RWPE1 (cell line): ENCODE measurements at regions not wholly inside any gene's neighbourhood (a gene's known extent, or its start where the extent isn't known, plus 50 kb on each side); places are given as distances from the start of the nearest gene placed in this dataset.

Experiments used
- CTCF ChIA-PET: fragments of 350-600 bp; sonication (Branson Sonifier 250); formaldehyde crosslinking; extraction: SDS; loops from one replicate; lab custom pipeline; 2021; lab: Yijun Ruan, JAX
- POLR2A ChIA-PET: fragments of 400-600 bp; formaldehyde crosslinking; extraction: SDS; loops from one replicate; lab custom pipeline; 2020; ENCODE audit warnings: antibody characterized with exemption; ENCODE audit not compliant: low non-redundant PET; lab: Yijun Ruan, JAX
- DNase-seq: peaks from one replicate; pipeline ENCODE4 v3.0.0; 2012; ENCODE audit warnings: low spot score
- H3K27ac ChIP-seq: fragments of 450-650 bp; 2 replicates; pipeline ENCODE4 v1.5.1; 2017
- CTCF ChIP-seq: fragments of 450-650 bp; conservative IDR thresholded peaks from 2 replicates; pipeline ENCODE4 v1.5.1; 2017; ENCODE audit warnings: low read depth, mild to moderate bottlenecking

- POLR2A ChIA-PET, result no interaction called here
- no peak for TF ChIP-seq CTCF
- CTCF ChIA-PET, result no interaction called here
- no peak for DNase-seq
- H3K27ac ChIP-seq, result no peak overlapping the region
These were observed 806.3 kb downstream of the BRD1 start for GRCh38 chr22:49021131-49021925.

- POLR2A ChIA-PET, result no interaction called here
- no peak for DNase-seq
- no peak overlapping the region for H3K27ac ChIP-seq
- CTCF ChIA-PET, result no interaction called here
- no peak for TF ChIP-seq CTCF
These were observed 807.6 kb downstream of the BRD1 start for GRCh38 chr22:49019737-49020713.

- H3K27ac ChIP-seq, result no peak overlapping the region
- ChIA-PET CTCF (no interaction called here), POLR2A (no interaction called here)
- TF ChIP-seq CTCF, result no peak
- no peak for DNase-seq
These were observed 809.1 kb downstream of the BRD1 start for GRCh38 chr22:49018601-49019000.

- no peak for DNase-seq
- POLR2A ChIA-PET, result no interaction called here
- no peak for TF ChIP-seq CTCF
These were observed 810.0 kb downstream of the BRD1 start for GRCh38 chr22:49017482-49018329.

GRCh38 chr22:49016909-49017481, 810.7 kb downstream of the BRD1 start:
- TF ChIP-seq CTCF, result no peak
- DNase-seq, result no peak
- CTCF ChIA-PET, result no interaction called here
- POLR2A ChIA-PET, result no interaction called here
- no peak overlapping the region for H3K27ac ChIP-seq

More at GRCh38 chr22:49017482-49018329, 810.0 kb downstream of the BRD1 start:
- H3K27ac ChIP-seq, result no peak overlapping the region
- CTCF ChIA-PET, result no interaction called here
